ENCODE measurements at regions not wholly inside any gene's neighbourhood (a gene's known extent, or its start where the extent isn't known, plus 50 kb on each side); places are given as distances from the start of the nearest gene placed in this dataset.

- TF ChIP-seq, protein P1, sequence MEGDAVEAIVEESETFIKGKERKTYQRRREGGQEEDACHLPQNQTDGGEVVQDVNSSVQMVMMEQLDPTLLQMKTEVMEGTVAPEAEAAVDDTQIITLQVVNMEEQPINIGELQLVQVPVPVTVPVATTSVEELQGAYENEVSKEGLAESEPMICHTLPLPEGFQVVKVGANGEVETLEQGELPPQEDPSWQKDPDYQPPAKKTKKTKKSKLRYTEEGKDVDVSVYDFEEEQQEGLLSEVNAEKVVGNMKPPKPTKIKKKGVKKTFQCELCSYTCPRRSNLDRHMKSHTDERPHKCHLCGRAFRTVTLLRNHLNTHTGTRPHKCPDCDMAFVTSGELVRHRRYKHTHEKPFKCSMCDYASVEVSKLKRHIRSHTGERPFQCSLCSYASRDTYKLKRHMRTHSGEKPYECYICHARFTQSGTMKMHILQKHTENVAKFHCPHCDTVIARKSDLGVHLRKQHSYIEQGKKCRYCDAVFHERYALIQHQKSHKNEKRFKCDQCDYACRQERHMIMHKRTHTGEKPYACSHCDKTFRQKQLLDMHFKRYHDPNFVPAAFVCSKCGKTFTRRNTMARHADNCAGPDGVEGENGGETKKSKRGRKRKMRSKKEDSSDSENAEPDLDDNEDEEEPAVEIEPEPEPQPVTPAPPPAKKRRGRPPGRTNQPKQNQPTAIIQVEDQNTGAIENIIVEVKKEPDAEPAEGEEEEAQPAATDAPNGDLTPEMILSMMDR (IDR thresholded peaks at IDR 0.05), result no peak
- no peak for TF ChIP-seq ZFX (IDR thresholded peaks at IDR 0.05; ENCODE audit: borderline replicate concordance)
Measured at GRCh38 chr7:86326847-86327246, 316.9 kb upstream of the GRM3 start.
